Natural killer cell (primary cell): ENCODE measurements at regions not wholly inside any gene's neighbourhood (a gene's known extent, or its start where the extent isn't known, plus 50 kb on each side); places are given as distances from the start of the nearest gene placed in this dataset.

ENCODE experiments used
- ATAC-seq, 3 donors: fragments of 150-1000 bp in 2 of 3; fragments of 200-7000 bp in 1 of 3; cut with Tn5 transposase; 1 replicate in 1 of 3; 2 replicates in 2 of 3; pipeline ENCODE4 v1.10.0; 2021; ENCODE audit warnings: mild to moderate bottlenecking in 2 of 3, moderate library complexity in 2 of 3
- DNase-seq, 2 donors: peaks; one replicate each; pipeline versions ENCODE4 v3.0.0 to v3.0.0-alpha.2; 2013 to 2021; ENCODE audit warnings: mixed read lengths in 1 of 2
- H3K27ac ChIP-seq: one replicate; pipeline ENCODE4 v1.5.1; 2013; ENCODE audit warnings: mild to moderate bottlenecking, low read length
- H3K27me3 ChIP-seq: one replicate; pipeline ENCODE4 v1.6.1; 2013; ENCODE audit warnings: low read length; ENCODE audit not compliant: control insufficient read depth, insufficient read depth
- H3K36me3 ChIP-seq: one replicate; pipeline ENCODE4 v1.6.1; 2013; ENCODE audit warnings: low read length; ENCODE audit not compliant: control insufficient read depth, insufficient read depth
- H3K4me1 ChIP-seq: one replicate; pipeline ENCODE4 v1.6.1; 2013; ENCODE audit warnings: low read length; ENCODE audit not compliant: control insufficient read depth, insufficient read depth
- H3K4me3 ChIP-seq: one replicate; pipeline ENCODE4 v1.5.1; 2013; ENCODE audit warnings: low read length
- H3K9me3 ChIP-seq: one replicate; pipeline ENCODE4 v1.6.1; 2013; ENCODE audit warnings: low read length; ENCODE audit not compliant: control insufficient read depth, insufficient read depth
- H3K27ac Mint-ChIP-seq, 2 donors: one replicate each; pipeline ENCODE4 v1.8.0; 2022; ENCODE audit warnings: mild to moderate bottlenecking in 2 of 2, mixed read lengths in 2 of 2, moderate library complexity in 1 of 2
- H3K27me3 Mint-ChIP-seq, 2 donors: one replicate each; pipeline ENCODE4 v1.8.0; 2022; ENCODE audit warnings: low read depth in 2 of 2, mixed read lengths in 2 of 2
- H3K36me3 Mint-ChIP-seq: one replicate; pipeline ENCODE4 v1.8.0; 2022; ENCODE audit warnings: mixed read lengths
- H3K4me1 Mint-ChIP-seq, 2 donors: one replicate each; pipeline ENCODE4 v1.8.0; 2022; ENCODE audit warnings: mixed read lengths in 2 of 2
- H3K4me3 Mint-ChIP-seq: one replicate; pipeline ENCODE4 v1.8.0; 2022; ENCODE audit warnings: mild to moderate bottlenecking, moderate library complexity, mixed read lengths
- H3K9me3 Mint-ChIP-seq, 2 donors: one replicate each; pipeline ENCODE4 v1.8.0; 2022; ENCODE audit warnings: mixed read lengths in 2 of 2
- WGBS: methylation state at CpG from one replicate; pipeline ENCODE4 v1.1.7; 2013; ENCODE audit warnings: missing lambda C conversion rate; ENCODE audit not compliant: insufficient coverage; 5-methylcytosine and 5-hydroxymethylcytosine counted together
- intact Hi-C: fragments of 100-400 bp; cut with micrococcal nuclease; formaldehyde crosslinking; loops from one replicate; pipeline ENCODE4 v1.14.2; 2022
- TF ChIP-seq, protein P1 (sequence below): fragments of 200-600 bp; IDR thresholded peaks from one replicate; pipeline ENCODE4 v1.8.0; 2022; ENCODE audit warnings: antibody characterized with exemption

DNA sequence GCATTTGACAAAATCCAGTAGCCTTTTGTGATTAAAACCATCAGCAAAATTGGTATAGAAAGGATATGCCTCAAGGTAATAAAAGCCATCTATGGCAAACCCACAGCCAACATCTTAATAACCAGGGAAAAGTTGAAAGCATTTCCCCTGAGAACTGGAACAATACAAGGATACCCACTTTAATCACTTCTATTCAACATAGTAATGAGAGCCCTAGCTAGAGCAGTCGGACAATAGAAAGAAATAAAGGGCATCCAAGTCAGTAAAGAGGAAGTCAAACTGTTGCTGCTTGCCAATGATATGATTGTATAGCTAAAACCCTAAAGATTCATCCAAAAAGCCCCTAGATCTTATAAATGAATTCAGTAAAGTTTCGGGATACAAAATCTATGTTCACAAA, 1510.3 kb downstream of the PCDH9 start:
- Mint-ChIP-seq H3K27ac (no peak overlapping the region), H3K4me1 (no peaks in the 10 kb centered on the region), H3K9me3 (peaks cover 8 to 17% of the 10 kb centered on the region in 2 donors), H3K27me3 (no peaks in the 10 kb centered on the region), H3K36me3 (peaks cover 10% of the 10 kb centered on the region), H3K4me3 (no peak overlapping the region)
- Histone ChIP-seq H3K4me1 (no peaks in the 10 kb centered on the region), H3K9me3 (no peaks in the 10 kb centered on the region), H3K36me3 (no peaks in the 10 kb centered on the region), H3K27me3 (no peaks in the 10 kb centered on the region), H3K27ac (no peak overlapping the region), H3K4me3 (no peak overlapping the region)
- TF ChIP-seq, protein P1, sequence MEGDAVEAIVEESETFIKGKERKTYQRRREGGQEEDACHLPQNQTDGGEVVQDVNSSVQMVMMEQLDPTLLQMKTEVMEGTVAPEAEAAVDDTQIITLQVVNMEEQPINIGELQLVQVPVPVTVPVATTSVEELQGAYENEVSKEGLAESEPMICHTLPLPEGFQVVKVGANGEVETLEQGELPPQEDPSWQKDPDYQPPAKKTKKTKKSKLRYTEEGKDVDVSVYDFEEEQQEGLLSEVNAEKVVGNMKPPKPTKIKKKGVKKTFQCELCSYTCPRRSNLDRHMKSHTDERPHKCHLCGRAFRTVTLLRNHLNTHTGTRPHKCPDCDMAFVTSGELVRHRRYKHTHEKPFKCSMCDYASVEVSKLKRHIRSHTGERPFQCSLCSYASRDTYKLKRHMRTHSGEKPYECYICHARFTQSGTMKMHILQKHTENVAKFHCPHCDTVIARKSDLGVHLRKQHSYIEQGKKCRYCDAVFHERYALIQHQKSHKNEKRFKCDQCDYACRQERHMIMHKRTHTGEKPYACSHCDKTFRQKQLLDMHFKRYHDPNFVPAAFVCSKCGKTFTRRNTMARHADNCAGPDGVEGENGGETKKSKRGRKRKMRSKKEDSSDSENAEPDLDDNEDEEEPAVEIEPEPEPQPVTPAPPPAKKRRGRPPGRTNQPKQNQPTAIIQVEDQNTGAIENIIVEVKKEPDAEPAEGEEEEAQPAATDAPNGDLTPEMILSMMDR = no peak
- no peak for DNase-seq
- WGBS = 58% methylated on average over 2 of the region's 2 CpGs
- ATAC-seq = no peak
- intact Hi-C loops = no loop called here

DNA sequence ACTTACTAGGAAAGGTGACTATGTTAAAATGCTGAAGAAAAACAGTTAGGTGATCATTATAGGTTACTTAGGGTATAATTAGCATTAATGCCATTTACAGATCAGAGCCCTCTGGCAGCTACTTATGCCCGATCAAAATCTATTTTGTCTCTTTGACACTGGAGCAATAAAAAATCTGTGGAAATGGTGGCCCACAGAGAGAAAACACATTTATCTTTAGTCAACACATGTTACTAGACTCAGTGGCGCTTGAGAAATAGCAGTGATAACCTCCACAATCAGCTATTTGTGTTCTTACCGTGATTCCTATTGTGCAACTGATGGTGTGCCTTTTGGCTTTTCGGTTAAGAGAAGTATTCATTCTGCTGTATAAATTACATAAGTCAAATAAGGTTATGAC, 1519.6 kb downstream of the PCDH9 start:
- Histone ChIP-seq H3K9me3 (no peaks in the 10 kb centered on the region), H3K4me1 (no peaks in the 10 kb centered on the region), H3K27ac (no peak overlapping the region), H3K36me3 (no peaks in the 10 kb centered on the region), H3K4me3 (no peak overlapping the region), H3K27me3 (no peaks in the 10 kb centered on the region)
- no peak overlapping the region for H3K4me3 Mint-ChIP-seq
- ATAC-seq = no peak
- H3K9me3 Mint-ChIP-seq = no peaks in the 10 kb centered on the region
- H3K4me1 Mint-ChIP-seq = no peaks in the 10 kb centered on the region
- intact Hi-C loops = no loop called here
- no peak for DNase-seq
- H3K27me3 Mint-ChIP-seq = no peaks in the 10 kb centered on the region
- WGBS = 68% methylated on average over 4 of the region's 4 CpGs
- no peak overlapping the region for H3K27ac Mint-ChIP-seq
- TF ChIP-seq, protein P1 = no peak
- no peaks in the 10 kb centered on the region for H3K36me3 Mint-ChIP-seq

DNA sequence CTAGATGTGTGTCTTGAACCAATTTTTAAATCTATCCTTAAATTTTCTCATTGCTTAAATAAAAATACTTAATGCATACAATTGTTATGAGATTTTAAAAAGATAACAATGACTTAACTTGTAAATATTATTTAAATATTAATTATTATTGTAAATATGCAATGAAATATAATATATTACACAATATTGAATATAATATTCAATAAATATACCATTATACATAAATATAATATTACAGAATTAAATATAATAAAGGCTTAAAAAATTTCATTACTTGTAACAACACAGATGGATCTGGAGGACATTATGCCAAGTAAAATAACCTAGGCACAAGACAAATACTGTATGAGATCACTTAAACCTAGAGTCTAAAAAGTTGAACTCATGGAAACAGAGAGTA, 1532.3 kb downstream of the PCDH9 start:
- Mint-ChIP-seq H3K4me3 (no peak overlapping the region), H3K36me3 (no peaks in the 10 kb centered on the region)
- H3K9me3 ChIP-seq = peaks cover 2% of the 10 kb centered on the region

DNA sequence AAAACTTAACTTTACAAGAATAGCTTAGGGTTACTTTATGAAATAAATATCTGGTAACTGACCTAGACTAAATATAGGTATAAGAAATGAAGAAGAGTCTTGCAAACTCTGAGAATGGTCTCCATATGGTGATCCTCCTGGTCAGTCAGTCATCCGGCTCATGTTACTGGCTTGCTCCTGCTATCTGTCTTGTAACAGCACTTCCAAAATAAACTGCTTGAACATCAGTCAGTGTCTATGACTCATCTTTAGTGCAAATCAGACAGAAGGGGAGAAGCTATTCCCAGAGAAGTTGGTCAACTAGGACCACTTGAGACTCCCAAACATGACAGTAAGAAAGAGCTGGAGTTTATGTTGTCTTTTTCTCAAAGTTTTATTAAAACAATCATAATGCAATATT, 1550.9 kb downstream of the PCDH9 start:
- H3K4me3 Mint-ChIP-seq = no peak overlapping the region
- TF ChIP-seq, protein P1 = no peak
- H3K4me1 ChIP-seq = no peaks in the 10 kb centered on the region
- no peaks in the 10 kb centered on the region for H3K27me3 ChIP-seq
- no peak overlapping the region for H3K27ac ChIP-seq
- peaks cover 10 to 11% of the 10 kb centered on the region in 2 donors for H3K9me3 Mint-ChIP-seq
- no peak for ATAC-seq
- H3K27ac Mint-ChIP-seq = no peak overlapping the region
- peaks cover 6% of the 10 kb centered on the region for H3K9me3 ChIP-seq
- H3K4me3 ChIP-seq = no peak overlapping the region
- H3K27me3 Mint-ChIP-seq = no peaks in the 10 kb centered on the region
- H3K4me1 Mint-ChIP-seq = no peaks in the 10 kb centered on the region
- no peaks in the 10 kb centered on the region for H3K36me3 ChIP-seq
- H3K36me3 Mint-ChIP-seq = no peaks in the 10 kb centered on the region
- 85% methylated on average over 1 of the region's 1 CpG for WGBS
- no peak for DNase-seq
- intact Hi-C loops = no loop called here

More for the DNA sequence above, 1532.3 kb downstream of the PCDH9 start:
- Histone ChIP-seq H3K4me1 (no peaks in the 10 kb centered on the region), H3K36me3 (no peaks in the 10 kb centered on the region), H3K4me3 (no peak overlapping the region), H3K27ac (no peak overlapping the region), H3K27me3 (no peaks in the 10 kb centered on the region)
- H3K4me1 Mint-ChIP-seq = no peaks in the 10 kb centered on the region
- ATAC-seq (no peak), DNase-seq (no peak)
- TF ChIP-seq, protein P1 = no peak
- no peak overlapping the region for H3K27ac Mint-ChIP-seq
- intact Hi-C loops = no loop called here
- no peaks in the 10 kb centered on the region for H3K27me3 Mint-ChIP-seq
- peaks cover 2 to 6% of the 10 kb centered on the region in 2 donors for H3K9me3 Mint-ChIP-seq
